ENCODE measurements at regions not wholly inside any gene's neighbourhood (a gene's known extent, or its start where the extent isn't known, plus 50 kb on each side); places are given as distances from the start of the nearest gene placed in this dataset.

DNA sequence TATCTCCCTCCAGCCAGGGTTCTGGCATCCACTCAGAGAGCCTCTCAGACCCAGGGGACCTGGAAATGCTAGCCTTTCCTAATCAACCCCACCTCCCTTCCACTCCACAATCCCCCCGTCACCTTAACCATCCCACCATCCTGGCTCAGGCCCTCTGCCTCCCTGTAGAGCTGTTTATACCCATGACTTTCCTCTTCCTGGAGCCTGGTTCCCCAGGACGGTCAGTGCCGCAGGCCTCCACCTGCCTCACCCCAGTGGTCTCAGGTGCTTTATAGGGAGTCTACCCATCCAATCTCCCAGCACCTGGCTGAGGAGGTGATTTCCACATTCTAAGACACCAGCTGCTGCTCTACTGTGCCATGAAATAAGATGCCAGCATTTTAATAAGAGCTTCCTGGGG, 1159.5 kb downstream of the TBC1D22A start:
- H3K27ac ChIP-seq = no peak overlapping the region
- peaks cover 0 to 8% of the 10 kb centered on the region in 2 donors for H3K9me3 ChIP-seq
- TF ChIP-seq CTCF (IDR thresholded peaks at IDR 0.05) = no peak
- no peaks in the 10 kb centered on the region for H3K27me3 ChIP-seq
- DNase-seq (no peak), ATAC-seq (no peak)
- no peak overlapping the region for H3K4me3 ChIP-seq
- intact Hi-C loops (cut with DNase I) = no loop called here
- no peaks in the 10 kb centered on the region for H3K36me3 ChIP-seq
- no peaks in the 10 kb centered on the region for H3K4me1 ChIP-seq

GRCh38 chr22:47920380-47920959, 1158.0 kb downstream of the TBC1D22A start:
- H3K27me3 ChIP-seq = no peaks in the 10 kb centered on the region
- intact Hi-C loops (cut with DNase I) = no loop called here
- ATAC-seq (no peak), DNase-seq (no peak)
- no peak for TF ChIP-seq CTCF (IDR thresholded peaks at IDR 0.05)
- H3K9me3 ChIP-seq = peaks cover 0 to 8% of the 10 kb centered on the region in 2 donors
- H3K4me1 ChIP-seq = no peaks in the 10 kb centered on the region
- no peak overlapping the region for H3K4me3 ChIP-seq
- no peaks in the 10 kb centered on the region for H3K36me3 ChIP-seq
- no peak overlapping the region for H3K27ac ChIP-seq

DNA sequence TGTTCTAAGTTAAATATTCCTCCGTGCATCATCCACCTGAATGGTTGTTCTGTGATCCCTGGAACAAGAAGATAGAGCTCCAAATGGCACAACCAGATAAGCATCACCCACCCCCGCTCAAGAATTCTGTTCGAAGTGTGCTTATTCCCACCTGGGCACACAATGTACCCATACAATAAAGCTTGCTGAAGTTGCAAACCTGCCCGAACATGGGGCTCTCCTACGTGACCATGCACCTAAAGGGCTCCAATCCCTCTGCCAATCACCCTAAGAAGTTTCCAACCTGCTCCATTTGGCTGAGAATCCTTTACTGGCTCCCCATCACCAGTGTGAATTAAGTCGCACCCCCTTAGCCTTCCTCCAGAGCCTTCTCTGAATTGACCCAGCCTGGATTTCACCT, 1157.4 kb downstream of the TBC1D22A start:
- no peak overlapping the region for H3K4me3 ChIP-seq
- no peak for TF ChIP-seq CTCF (IDR thresholded peaks at IDR 0.05)
- intact Hi-C loops (cut with DNase I) = no loop called here
- ATAC-seq = no peak
- H3K27ac ChIP-seq = no peak overlapping the region
- no peaks in the 10 kb centered on the region for H3K36me3 ChIP-seq
- H3K9me3 ChIP-seq = peaks cover 0 to 8% of the 10 kb centered on the region in 2 donors
- H3K4me1 ChIP-seq = no peaks in the 10 kb centered on the region
- H3K27me3 ChIP-seq = no peaks in the 10 kb centered on the region
- DNase-seq = no peak

- Histone ChIP-seq H3K27ac (no peak overlapping the region), H3K36me3 (no peaks in the 10 kb centered on the region), H3K27me3 (no peaks in the 10 kb centered on the region), H3K4me3 (no peak overlapping the region), H3K9me3 (peaks cover 0 to 2% of the 10 kb centered on the region in 2 donors), H3K4me1 (no peaks in the 10 kb centered on the region)
- ATAC-seq (no peak), DNase-seq (no peak)
- TF ChIP-seq CTCF (IDR thresholded peaks at IDR 0.05) = no peak
- intact Hi-C loops (cut with DNase I) = no loop called here
Observed at GRCh38 chr22:47919001-47919441, 1156.6 kb downstream of the TBC1D22A start.

DNA sequence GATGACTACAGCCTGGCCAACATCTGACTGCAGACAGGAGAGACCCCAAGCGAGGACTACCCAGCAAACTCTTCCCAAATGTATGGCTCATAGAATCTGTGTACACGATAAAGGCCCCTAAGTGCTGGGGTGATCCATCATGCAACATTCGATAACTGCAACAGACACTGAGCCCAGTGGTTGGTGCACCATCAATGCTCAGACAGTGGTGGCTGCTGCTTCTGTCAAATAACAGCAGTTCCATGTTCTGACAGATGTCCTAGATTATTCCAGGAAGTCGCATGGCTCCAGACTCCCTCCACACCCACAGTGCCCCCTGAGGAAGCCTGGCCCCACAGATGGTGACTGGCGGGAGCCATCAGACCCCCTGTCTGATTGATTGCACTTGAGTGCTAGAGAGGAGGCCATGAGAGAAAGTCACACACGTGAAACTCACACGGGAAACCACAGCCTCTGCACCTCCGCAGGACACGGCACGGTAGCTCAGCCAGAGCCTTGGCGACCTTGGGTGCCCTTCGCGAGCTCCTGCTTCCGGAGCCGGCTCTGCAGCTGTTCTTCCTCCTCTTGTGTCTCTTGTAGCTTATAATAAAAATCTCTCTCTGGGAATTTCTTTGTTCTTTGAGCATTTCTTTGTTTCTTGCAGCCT, 1155.9 kb downstream of the TBC1D22A start:
- H3K9me3 ChIP-seq = no peaks in the 10 kb centered on the region
- TF ChIP-seq CTCF (IDR thresholded peaks at IDR 0.05) = no peak
- no peaks in the 10 kb centered on the region for H3K4me1 ChIP-seq
- intact Hi-C loops (cut with DNase I) = no loop called here
- ATAC-seq = no peak
- no peaks in the 10 kb centered on the region for H3K36me3 ChIP-seq
- no peak for DNase-seq
- no peak overlapping the region for H3K27ac ChIP-seq
- no peak overlapping the region for H3K4me3 ChIP-seq
- no peaks in the 10 kb centered on the region for H3K27me3 ChIP-seq

Data from left lung (tissue), 4 donors.